Testis (tissue), 2 donors: ENCODE measurements at regions not wholly inside any gene's neighbourhood (a gene's known extent, or its start where the extent isn't known, plus 50 kb on each side); places are given as distances from the start of the nearest gene placed in this dataset.

Experiments
- DNase-seq: peaks from one replicate; pipeline ENCODE4 v3.0.0-alpha.2; 2019
- H3K27ac ChIP-seq, 2 donors: fragments of 200-600 bp; sonication (generic); one replicate each; pipeline ENCODE4 v1.5.1; 2019
- H3K27me3 ChIP-seq: fragments of 200-600 bp; sonication (generic); one replicate; pipeline ENCODE4 v1.5.1; 2019
- H3K36me3 ChIP-seq: fragments of 200-600 bp; sonication (generic); one replicate; pipeline ENCODE4 v1.5.1; 2017; ENCODE audit warnings: low read depth; ENCODE audit errors: missing control alignments
- H3K4me1 ChIP-seq: fragments of 200-600 bp; sonication (generic); one replicate; pipeline ENCODE4 v1.5.1; 2019
- H3K4me3 ChIP-seq, 2 donors: fragments of 200-600 bp; sonication (generic); one replicate each; pipeline ENCODE4 v1.5.1; 2017 to 2019
- H3K9me3 ChIP-seq: fragments of 200-600 bp; sonication (generic); one replicate; pipeline ENCODE4 v1.5.1; 2017
- POLR2A ChIP-seq: fragments of 450-650 bp; IDR thresholded peaks from one replicate; pipeline ENCODE4 v1.6.1; 2017; ENCODE audit warnings: antibody characterized with exemption, mild to moderate bottlenecking, moderate library complexity
- WGBS, 2 donors: methylation state at CpG; one replicate each; pipeline ENCODE4 v1.1.5; 2018; 5-methylcytosine and 5-hydroxymethylcytosine counted together
- intact Hi-C: fragments of 100-400 bp; cut with DNase I; formaldehyde crosslinking; loops from one replicate; pipeline ENCODE4 v1.15.1; 2023; ENCODE audit warnings: low total_unique reads
- TF ChIP-seq, protein P1 (sequence below), 3 experiments: fragments of 450-650 bp in 2 of 3; fragments of 200-600 bp in 1 of 3; sonication (generic) in 1 of 3; IDR thresholded peaks; one replicate each; pipeline ENCODE4 v1.5.1; 2016 to 2019; ENCODE audit warnings: antibody characterized with exemption in 3 of 3, mild to moderate bottlenecking in 2 of 3, moderate library complexity in 1 of 3

- H3K4me1 ChIP-seq = no peaks in the 10 kb centered on the region
- H3K4me3 ChIP-seq = no peak overlapping the region
- no peaks in the 10 kb centered on the region for H3K27me3 ChIP-seq
- no peaks in the 10 kb centered on the region for H3K9me3 ChIP-seq
- H3K36me3 ChIP-seq = no peaks in the 10 kb centered on the region
- no peak for TF ChIP-seq POLR2A
- TF ChIP-seq, protein P1, sequence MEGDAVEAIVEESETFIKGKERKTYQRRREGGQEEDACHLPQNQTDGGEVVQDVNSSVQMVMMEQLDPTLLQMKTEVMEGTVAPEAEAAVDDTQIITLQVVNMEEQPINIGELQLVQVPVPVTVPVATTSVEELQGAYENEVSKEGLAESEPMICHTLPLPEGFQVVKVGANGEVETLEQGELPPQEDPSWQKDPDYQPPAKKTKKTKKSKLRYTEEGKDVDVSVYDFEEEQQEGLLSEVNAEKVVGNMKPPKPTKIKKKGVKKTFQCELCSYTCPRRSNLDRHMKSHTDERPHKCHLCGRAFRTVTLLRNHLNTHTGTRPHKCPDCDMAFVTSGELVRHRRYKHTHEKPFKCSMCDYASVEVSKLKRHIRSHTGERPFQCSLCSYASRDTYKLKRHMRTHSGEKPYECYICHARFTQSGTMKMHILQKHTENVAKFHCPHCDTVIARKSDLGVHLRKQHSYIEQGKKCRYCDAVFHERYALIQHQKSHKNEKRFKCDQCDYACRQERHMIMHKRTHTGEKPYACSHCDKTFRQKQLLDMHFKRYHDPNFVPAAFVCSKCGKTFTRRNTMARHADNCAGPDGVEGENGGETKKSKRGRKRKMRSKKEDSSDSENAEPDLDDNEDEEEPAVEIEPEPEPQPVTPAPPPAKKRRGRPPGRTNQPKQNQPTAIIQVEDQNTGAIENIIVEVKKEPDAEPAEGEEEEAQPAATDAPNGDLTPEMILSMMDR (IDR thresholded peaks at IDR 0.05) = no peak
- no peak overlapping the region for H3K27ac ChIP-seq
- 87 to 90% methylated on average over 3 of the region's 3 CpGs for WGBS, 2 donors
- intact Hi-C loops = no loop called here
- DNase-seq = no peak
Observed at GRCh38 chr6:151721146-151721545, 86.3 kb upstream of the ESR1 start.

- Histone ChIP-seq H3K9me3 (no peaks in the 10 kb centered on the region), H3K27me3 (no peaks in the 10 kb centered on the region), H3K27ac (no peak overlapping the region), H3K36me3 (no peaks in the 10 kb centered on the region), H3K4me3 (no peak overlapping the region), H3K4me1 (no peaks in the 10 kb centered on the region)
- 68 to 69% methylated on average over 1 of the region's 1 CpG for WGBS, 2 donors
- no peak for DNase-seq
- TF ChIP-seq POLR2A = no peak
- TF ChIP-seq, protein P1 (IDR thresholded peaks at IDR 0.05) = no peak
- intact Hi-C loops = no loop called here
Observed at GRCh38 chr6:151721671-151722070, 85.8 kb upstream of the ESR1 start.

GRCh38 chr6:151722342-151722741, 85.1 kb upstream of the ESR1 start:
- DNase-seq = no peak
- no peaks in the 10 kb centered on the region for H3K27me3 ChIP-seq
- H3K36me3 ChIP-seq = no peaks in the 10 kb centered on the region
- H3K27ac ChIP-seq = no peak overlapping the region
- H3K4me3 ChIP-seq = no peak overlapping the region
- TF ChIP-seq POLR2A = no peak
- TF ChIP-seq, protein P1 (IDR thresholded peaks at IDR 0.05) = no peak
- no peaks in the 10 kb centered on the region for H3K9me3 ChIP-seq
- H3K4me1 ChIP-seq = no peaks in the 10 kb centered on the region
- intact Hi-C loops = no loop called here
- 88 to 90% methylated on average over 4 of the region's 4 CpGs for WGBS, 2 donors

DNA sequence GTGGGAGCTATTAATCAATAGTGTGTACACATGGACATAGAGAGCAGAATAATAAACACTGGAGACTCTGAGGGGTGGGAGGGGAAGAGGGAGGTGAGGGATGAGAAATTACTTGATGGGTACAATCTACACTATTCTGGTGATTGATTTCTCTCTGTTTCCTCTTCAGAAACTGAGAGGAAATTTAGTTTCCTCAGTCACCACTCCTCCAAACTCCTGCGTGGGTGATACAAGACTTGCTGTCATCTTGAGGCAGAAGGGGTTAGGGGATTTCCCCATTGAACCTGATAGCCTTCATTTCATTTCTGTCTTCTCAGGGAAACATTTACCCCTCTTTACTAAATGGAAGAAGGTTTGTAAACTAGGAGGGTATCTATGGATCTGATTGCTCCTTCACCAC, 84.3 kb upstream of the ESR1 start:
- WGBS, 2 donors = 53 to 76% methylated on average over 1 of the region's 1 CpG
- Histone ChIP-seq H3K9me3 (no peaks in the 10 kb centered on the region), H3K4me1 (no peaks in the 10 kb centered on the region), H3K36me3 (no peaks in the 10 kb centered on the region), H3K27me3 (no peaks in the 10 kb centered on the region), H3K27ac (no peak overlapping the region), H3K4me3 (no peak overlapping the region)
- no peak for DNase-seq
- TF ChIP-seq POLR2A = no peak
- TF ChIP-seq, protein P1 (IDR thresholded peaks at IDR 0.05) = no peak
- intact Hi-C loops = no loop called here

- Histone ChIP-seq H3K36me3 (no peaks in the 10 kb centered on the region), H3K9me3 (no peaks in the 10 kb centered on the region), H3K27me3 (no peaks in the 10 kb centered on the region), H3K27ac (no peak overlapping the region), H3K4me3 (no peak overlapping the region), H3K4me1 (no peaks in the 10 kb centered on the region)
- no peak for DNase-seq
- TF ChIP-seq, protein P1 (IDR thresholded peaks at IDR 0.05) = no peak
- no peak for TF ChIP-seq POLR2A
- 81 to 87% methylated on average over 6 of the region's 6 CpGs for WGBS, 2 donors
- intact Hi-C loops = no loop called here
Observed at GRCh38 chr6:151729829-151730495, 77.5 kb upstream of the ESR1 start.
